Neuron (in vitro differentiated cells): ENCODE measurements at regions not wholly inside any gene's neighbourhood (a gene's known extent, or its start where the extent isn't known, plus 50 kb on each side); places are given as distances from the start of the nearest gene placed in this dataset.

ENCODE experiments used
- H2AFZ ChIP-seq: one replicate; pipeline ENCODE4 v1.6.1; 2013; ENCODE audit warnings: low read depth, mild to moderate bottlenecking, inconsistent platforms, low read length, moderate library complexity
- H3K27me3 ChIP-seq: one replicate; pipeline ENCODE4 v1.6.1; 2013; ENCODE audit warnings: low read length; ENCODE audit not compliant: insufficient read depth
- H3K36me3 ChIP-seq: one replicate; pipeline ENCODE4 v1.6.1; 2013; ENCODE audit warnings: low read length; ENCODE audit not compliant: insufficient read depth
- H3K4me1 ChIP-seq: one replicate; pipeline ENCODE4 v1.6.1; 2013; ENCODE audit warnings: low read length; ENCODE audit not compliant: insufficient read depth
- H3K4me3 ChIP-seq: 2 replicates; pipeline ENCODE4 v1.5.1; 2013; ENCODE audit warnings: mild to moderate bottlenecking, low read length, moderate library complexity
- H3K9me3 ChIP-seq: one replicate; pipeline ENCODE4 v1.6.1; 2013; ENCODE audit warnings: low read length

DNA sequence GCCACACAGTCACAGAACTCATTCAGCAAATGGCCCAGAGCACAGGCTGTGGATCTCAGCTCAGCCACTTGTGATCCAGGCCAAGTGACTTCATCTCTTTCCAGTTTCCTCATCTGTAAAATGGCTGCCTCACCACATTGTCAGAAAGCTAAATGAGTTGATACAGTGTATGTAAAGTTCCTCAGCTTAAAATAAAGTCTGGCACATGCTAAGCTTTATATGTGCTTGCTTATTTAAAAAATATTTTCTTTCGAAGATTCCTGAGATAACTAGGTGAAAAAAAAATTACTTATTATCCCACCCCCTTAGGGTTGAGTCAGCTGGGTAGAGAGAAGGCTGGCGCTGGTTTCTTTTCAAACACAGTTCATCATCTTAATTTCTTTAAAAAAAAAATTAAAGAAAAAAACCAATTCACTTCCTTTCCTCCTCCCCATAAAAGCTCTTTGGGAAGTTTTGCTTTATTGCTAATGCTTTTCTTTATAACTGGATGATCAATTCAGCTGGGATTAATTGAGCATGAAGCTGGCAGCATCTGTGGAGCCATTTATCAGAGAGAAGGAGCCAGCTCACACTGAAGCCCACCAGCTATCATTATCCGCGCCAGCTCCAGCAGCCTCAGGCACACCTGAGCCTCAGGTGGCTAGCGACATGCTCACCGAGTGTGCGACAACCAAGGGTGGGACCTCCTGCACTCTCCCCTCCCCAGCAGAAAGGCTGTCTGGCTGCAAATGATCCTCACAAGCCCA is 354.9 kb downstream of the FOXO1 start:
- H3K4me3 ChIP-seq, result no peak overlapping the region
- no peak overlapping the region for H2AFZ ChIP-seq
- H3K27me3 ChIP-seq, result no peaks in the 10 kb centered on the region
- H3K9me3 ChIP-seq, result no peaks in the 10 kb centered on the region
- H3K4me1 ChIP-seq, result no peaks in the 10 kb centered on the region
- no peaks in the 10 kb centered on the region for H3K36me3 ChIP-seq

DNA sequence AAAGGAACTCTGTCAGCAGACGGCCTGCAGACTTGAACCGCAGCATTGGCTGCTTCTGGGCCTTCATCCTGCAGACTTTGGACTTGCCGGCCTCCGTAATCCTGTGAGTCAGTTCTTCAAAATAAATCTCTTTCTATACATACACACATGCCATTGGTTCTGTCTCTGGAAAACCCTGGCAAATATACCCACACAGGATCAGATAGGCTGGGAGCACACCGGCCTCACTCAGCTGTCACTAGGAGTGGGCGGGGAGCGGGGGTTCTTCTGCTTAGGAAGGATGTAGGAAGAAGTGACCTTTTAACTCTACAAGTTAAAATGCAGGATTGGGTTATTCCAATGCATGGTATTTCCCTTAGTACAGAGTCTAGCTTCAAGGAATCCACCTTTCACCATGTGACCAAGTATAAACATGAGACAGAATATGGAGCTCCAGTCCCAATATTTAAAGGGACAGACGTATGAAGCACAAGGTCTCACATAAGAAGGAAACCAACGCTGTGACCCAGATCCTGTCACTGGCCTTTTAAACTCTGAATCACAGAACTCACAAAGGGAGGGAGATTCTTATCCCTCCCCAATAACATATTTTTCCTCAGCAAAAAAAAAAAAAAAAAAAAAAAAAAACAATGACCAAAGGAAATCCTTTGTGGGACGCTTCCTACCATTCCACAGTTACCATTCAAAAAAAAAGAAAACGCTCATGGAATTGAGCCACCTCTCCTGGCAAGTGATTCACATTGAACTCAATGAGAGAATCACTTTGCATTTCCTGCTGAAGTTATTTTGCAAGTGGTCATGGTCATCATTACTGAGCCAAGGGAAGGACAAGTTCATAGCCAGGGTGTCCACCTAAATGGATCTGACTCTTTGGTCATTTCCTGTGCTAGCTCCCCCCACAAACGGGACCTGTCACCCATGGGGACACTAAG is 352.9 kb downstream of the FOXO1 start:
- H3K4me1 ChIP-seq, result no peaks in the 10 kb centered on the region
- H3K27me3 ChIP-seq, result no peaks in the 10 kb centered on the region
- no peak overlapping the region for H3K4me3 ChIP-seq
- H3K36me3 ChIP-seq, result no peaks in the 10 kb centered on the region
- no peaks in the 10 kb centered on the region for H3K9me3 ChIP-seq
- H2AFZ ChIP-seq, result no peak overlapping the region

DNA sequence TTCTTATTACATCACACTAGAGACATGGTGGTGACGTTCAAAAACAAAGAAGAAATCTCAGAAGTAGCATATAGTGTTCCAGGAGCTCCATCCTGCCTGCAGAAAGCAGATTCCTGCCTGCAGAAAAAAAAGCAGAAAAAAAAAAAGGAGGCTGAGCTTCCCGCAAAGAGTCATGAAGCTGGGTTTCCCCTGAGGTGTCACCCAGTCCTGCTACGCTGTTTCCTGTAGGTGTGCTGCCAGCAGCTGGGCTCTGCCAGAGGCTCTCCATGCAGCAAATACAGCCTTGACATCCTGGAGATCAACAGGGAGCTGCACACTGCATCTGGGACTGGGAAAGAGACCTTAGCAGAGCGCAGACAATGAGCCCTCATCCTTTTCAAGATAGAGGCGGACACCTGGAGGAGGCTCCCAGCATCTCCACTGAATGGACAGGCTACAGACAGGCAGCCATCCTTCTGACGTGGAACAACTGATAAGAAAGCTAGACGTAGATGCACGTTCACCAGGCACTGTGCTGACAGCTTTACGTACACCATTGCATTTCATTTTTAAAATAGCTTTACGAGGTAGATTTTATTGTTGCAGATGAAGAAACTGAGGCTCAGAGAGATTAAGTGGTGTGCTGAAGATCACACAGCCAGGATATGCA is 350.9 kb downstream of the FOXO1 start:
- no peaks in the 10 kb centered on the region for H3K9me3 ChIP-seq
- H2AFZ ChIP-seq, result no peak overlapping the region
- H3K4me1 ChIP-seq, result no peaks in the 10 kb centered on the region
- no peak overlapping the region for H3K4me3 ChIP-seq
- no peaks in the 10 kb centered on the region for H3K27me3 ChIP-seq
- no peaks in the 10 kb centered on the region for H3K36me3 ChIP-seq

DNA sequence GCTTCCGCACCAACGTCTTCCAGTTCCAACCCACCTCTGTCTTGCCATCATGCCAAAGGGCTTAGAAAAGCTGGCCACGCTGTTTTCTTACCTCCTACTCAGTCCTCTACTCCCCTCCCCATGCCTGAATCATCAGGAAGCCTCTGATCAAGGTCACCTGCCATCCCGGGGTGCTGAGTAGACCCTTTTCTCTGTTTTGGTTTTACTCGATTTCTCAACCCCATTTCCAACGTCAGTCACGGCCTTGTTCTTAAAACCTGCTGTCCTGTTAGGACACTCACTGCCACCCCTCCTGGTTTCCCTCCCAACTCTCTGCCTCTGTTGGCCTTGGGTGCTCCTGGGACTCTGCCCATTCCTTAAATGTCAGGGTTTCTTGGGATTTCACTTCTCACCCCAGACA is 350.1 kb downstream of the FOXO1 start:
- no peak overlapping the region for H3K4me3 ChIP-seq
- H3K4me1 ChIP-seq, result no peaks in the 10 kb centered on the region
- H3K9me3 ChIP-seq, result no peaks in the 10 kb centered on the region
- no peaks in the 10 kb centered on the region for H3K27me3 ChIP-seq
- no peaks in the 10 kb centered on the region for H3K36me3 ChIP-seq
- no peak overlapping the region for H2AFZ ChIP-seq

DNA sequence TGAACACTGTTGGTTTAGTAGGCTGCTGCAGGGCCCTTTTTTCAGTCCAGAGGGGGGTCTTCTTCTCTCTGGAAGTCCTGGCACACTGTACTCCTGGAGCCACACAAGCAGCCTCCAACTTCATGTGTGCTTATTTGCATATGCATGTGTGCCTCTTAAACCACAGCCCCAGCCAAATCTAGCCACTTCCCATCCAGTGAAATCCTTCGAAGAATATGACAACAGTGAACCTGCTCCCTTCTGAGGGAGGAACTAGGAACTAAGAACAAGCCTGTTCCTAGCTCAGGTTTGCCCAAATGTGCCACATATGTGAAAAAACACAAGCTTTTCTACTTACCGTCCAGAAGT is 348.5 kb downstream of the FOXO1 start:
- Histone ChIP-seq H3K9me3 (no peaks in the 10 kb centered on the region), H3K4me1 (no peaks in the 10 kb centered on the region), H3K36me3 (no peaks in the 10 kb centered on the region), H3K4me3 (no peak overlapping the region), H2AFZ (no peak overlapping the region), H3K27me3 (no peaks in the 10 kb centered on the region)

DNA sequence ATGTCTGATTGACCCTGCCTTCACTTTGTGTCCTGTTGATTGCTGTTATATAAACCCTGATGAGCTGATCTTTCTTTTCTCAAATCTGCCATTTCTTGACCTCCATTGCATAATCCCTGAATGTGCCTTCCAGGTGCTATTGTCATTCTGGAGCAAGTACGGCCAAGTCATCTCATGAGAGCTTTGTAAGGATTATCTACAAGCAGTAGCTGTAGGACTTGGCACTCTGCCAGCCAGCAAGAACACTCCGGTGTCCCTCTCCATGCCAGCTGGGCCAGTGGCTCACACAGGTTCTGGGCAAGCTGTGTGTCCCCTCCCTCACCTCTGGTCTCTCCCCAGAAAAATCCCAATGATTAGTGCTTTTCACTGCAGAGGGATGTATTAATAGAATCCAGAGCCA is 348.1 kb downstream of the FOXO1 start:
- no peaks in the 10 kb centered on the region for H3K4me1 ChIP-seq
- H3K4me3 ChIP-seq, result no peak overlapping the region
- no peaks in the 10 kb centered on the region for H3K36me3 ChIP-seq
- H3K9me3 ChIP-seq, result no peaks in the 10 kb centered on the region
- H3K27me3 ChIP-seq, result no peaks in the 10 kb centered on the region
- H2AFZ ChIP-seq, result no peak overlapping the region

DNA sequence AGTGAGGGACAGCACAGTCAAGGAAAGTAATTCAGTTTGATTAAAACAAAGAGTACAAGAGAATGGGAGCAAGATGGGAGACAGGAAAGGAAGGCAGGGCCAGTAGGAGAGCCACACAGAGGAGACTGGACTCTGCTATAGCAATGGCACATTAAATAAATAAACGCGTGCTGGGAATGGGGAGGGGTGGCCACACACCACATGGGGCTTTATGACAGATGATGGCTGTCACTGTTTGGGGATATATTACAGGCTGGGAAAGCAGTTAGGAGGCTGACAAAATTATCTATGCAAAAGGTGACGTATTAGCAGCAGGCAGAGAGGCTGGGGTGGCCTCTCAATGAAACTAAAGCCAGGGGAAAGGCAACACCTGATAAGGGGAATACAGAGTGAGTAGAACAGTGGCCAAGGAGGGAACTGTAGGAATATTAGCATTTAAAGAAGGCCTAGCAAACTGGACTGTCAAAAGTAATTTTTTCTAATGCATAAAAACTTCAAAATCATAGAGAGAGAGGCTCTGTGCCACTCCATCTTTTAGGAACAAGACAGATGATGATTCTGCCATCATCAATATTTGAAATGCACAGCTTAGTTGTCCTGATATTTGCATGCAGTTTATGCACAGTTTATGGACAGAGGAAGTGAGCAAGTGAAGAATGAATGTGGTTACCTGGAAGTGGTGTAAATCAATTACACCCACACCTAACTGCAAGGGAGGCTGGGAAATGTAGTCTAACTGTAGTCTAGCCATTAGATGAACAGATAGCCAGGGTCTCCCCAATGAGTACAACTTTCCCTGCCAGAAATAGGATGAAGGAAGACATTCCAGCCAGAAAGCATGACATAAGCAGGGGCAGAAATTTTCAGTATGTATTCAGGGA is 346.5 kb downstream of the FOXO1 start:
- Histone ChIP-seq H3K4me3 (no peak overlapping the region), H3K4me1 (no peaks in the 10 kb centered on the region), H3K27me3 (no peaks in the 10 kb centered on the region), H3K9me3 (no peaks in the 10 kb centered on the region), H3K36me3 (no peaks in the 10 kb centered on the region), H2AFZ (no peak overlapping the region)

DNA sequence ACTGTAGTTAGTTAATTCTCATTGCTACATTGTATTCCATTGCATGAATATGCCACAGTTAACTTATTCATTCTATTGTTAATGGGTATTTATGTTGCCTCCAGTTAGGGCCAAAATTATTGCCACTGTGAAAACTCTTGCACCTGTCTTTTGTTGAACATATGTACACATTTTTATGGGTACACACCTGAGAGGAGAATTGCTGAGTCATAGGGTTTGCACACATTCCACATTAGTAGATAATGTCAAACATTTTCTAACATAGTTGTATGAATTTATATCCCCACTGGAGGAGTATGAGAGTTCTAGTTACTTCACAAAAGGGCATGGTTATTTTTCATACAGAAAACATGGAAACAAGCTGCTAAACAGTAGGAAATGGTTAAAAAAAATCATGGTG is 338.4 kb downstream of the FOXO1 start:
- H3K36me3 ChIP-seq, result no peaks in the 10 kb centered on the region
- H3K9me3 ChIP-seq, result no peaks in the 10 kb centered on the region
- no peak overlapping the region for H2AFZ ChIP-seq
- H3K4me3 ChIP-seq, result no peak overlapping the region
- H3K4me1 ChIP-seq, result no peaks in the 10 kb centered on the region
- no peaks in the 10 kb centered on the region for H3K27me3 ChIP-seq

DNA sequence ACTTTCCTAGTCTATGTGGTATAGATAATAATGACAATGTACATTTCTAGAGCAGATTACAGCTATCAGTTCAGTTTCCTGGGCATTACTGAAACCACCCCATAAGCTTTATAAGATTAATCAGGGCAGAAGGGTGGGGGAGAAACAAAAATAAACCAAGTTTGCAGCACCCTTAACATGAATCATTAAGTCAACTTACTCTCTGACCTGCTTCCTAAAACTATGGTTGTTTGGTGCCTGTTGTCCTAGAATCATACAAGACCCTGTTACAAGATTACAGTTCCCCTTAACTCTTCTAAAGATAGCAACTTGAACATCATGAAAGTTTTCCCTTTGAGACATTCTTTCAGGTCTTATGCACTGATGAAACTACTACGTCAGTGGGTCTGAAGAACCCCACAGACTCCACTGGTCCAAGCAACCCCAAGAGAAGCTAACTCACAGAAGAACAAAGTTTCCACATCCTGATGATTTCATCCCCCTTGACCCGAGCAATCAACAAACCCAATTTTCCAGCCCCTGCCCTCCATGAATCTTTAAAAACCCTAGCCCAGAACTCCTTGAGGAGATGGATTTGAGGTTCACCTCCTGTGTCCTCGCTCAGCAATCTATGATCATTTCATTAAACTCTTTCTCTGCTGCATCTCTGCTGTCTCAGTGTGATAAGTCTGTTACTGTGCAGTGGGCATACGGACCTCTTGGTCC is 336.5 kb downstream of the FOXO1 start:
- Histone ChIP-seq H3K4me3 (no peak overlapping the region), H3K27me3 (no peaks in the 10 kb centered on the region), H2AFZ (no peak overlapping the region), H3K9me3 (no peaks in the 10 kb centered on the region), H3K36me3 (no peaks in the 10 kb centered on the region), H3K4me1 (no peaks in the 10 kb centered on the region)

DNA sequence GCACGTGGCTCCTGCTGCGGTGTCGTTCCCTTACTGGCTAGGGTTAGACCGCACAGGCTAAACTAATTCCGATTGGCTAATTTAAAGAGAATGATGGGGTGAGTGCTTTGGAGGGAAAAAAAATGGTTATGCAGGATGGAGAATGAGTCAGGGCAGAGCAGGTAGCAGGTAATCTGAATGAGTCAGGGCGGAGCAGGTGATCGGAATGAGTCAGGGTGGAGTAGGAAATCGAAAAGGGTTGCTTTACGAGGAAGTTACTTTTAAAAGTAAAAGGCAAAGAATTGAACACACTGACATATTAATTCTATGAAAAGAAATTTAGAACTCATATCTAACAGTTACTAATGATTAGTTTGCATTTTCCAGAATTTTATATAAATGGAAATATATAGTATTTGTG is 335.5 kb downstream of the FOXO1 start:
- Histone ChIP-seq H3K9me3 (no peaks in the 10 kb centered on the region), H3K4me3 (no peak overlapping the region), H3K4me1 (no peaks in the 10 kb centered on the region), H3K27me3 (no peaks in the 10 kb centered on the region), H3K36me3 (no peaks in the 10 kb centered on the region), H2AFZ (no peak overlapping the region)

DNA sequence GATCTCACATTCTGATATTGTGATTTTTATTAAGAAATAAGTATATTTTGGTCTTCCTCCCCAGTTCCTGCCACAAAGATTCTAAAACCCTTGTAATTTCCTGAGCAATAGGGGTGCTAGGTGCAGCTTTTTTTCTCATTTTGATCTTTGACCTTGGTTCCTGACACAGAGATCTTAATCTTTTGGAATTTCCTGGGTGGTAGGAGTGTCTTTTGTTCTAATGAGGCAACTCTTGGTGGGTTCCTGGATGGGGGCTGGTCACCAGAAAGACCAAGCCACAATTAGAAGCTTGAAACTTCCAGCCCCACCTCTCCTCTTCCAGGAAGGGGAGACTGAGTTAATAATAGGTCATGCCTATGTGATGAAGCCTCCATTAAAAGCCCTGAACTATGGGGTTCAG is 334.6 kb downstream of the FOXO1 start:
- H3K4me3 ChIP-seq, result no peak overlapping the region
- no peaks in the 10 kb centered on the region for H3K36me3 ChIP-seq
- H2AFZ ChIP-seq, result no peak overlapping the region
- H3K9me3 ChIP-seq, result no peaks in the 10 kb centered on the region
- no peaks in the 10 kb centered on the region for H3K27me3 ChIP-seq
- no peaks in the 10 kb centered on the region for H3K4me1 ChIP-seq

DNA sequence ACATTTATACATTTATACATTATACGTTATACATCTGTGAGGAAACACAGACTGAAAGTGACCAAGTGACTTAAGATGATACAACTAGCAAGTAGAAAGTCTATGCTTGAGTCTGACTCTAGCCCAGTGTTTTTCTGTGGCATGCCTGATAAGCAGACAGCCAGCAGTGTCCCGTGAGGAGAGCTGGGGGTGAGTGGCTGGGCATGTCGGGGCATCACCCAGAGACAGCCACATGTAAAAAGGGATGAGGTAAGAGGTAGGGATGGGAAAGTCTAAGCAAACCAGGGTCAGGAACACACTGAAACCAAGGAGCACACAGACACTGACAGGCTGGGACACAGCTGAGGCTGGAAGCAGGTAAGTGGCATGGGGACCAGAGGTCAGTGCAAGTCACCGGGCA is 333.2 kb downstream of the FOXO1 start:
- H3K36me3 ChIP-seq, result no peaks in the 10 kb centered on the region

More for the DNA sequence above, 333.2 kb downstream of the FOXO1 start:
- Histone ChIP-seq H3K4me3 (no peak overlapping the region), H3K4me1 (no peaks in the 10 kb centered on the region), H3K9me3 (no peaks in the 10 kb centered on the region), H3K27me3 (no peaks in the 10 kb centered on the region), H2AFZ (no peak overlapping the region)
